ENCODE measurements at regions not wholly inside any gene's neighbourhood (a gene's known extent, or its start where the extent isn't known, plus 50 kb on each side); places are given as distances from the start of the nearest gene placed in this dataset.

- no peaks in the 10 kb centered on the region for H3K27me3 ChIP-seq (ENCODE audit: control insufficient read depth in 2 of 2, insufficient read depth in 2 of 2, low read length in 2 of 2)
- DNase-seq (ENCODE audit: low read depth, low spot score) (no peak), FAIRE-seq (no peak)
- H4K20me1 ChIP-seq (replicated peaks; ENCODE audit: control insufficient read depth, extremely low read depth, insufficient read depth, low read length), result no peaks in the 10 kb centered on the region
- no peaks in the 10 kb centered on the region for H3K9me3 ChIP-seq (replicated peaks; ENCODE audit: control insufficient read depth, insufficient read depth, low read length)
- intact Hi-C loops (cut with micrococcal nuclease) (no loop called here), dilution Hi-C loops (cut with MboI; ENCODE audit: extremely low pct_ligation_motif_present, low sequenced_read_pairs) (no loop called here)
- CTCF ChIA-PET, result no interaction called here
- H3K4me2 ChIP-seq (ENCODE audit: insufficient read depth, low read length), result no peak overlapping the region
- no peaks in the 10 kb centered on the region for H3K36me3 ChIP-seq (ENCODE audit: control insufficient read depth in 2 of 2, extremely low read depth in 1 of 2, insufficient read depth in 2 of 2, low read length in 2 of 2)
- peaks cover 53% of the 10 kb centered on the region for H3K4me1 ChIP-seq (ENCODE audit: control insufficient read depth, extremely low read depth, insufficient read depth, low read length)
- H3K9ac ChIP-seq (replicated peaks; ENCODE audit: extremely low read depth, insufficient read depth, low read length), result no peak overlapping the region
- TF ChIP-seq FOS (IDR thresholded peaks at IDR 0.05; ENCODE audit: borderline replicate concordance, insufficient read depth, low read length), result no peak
- TF ChIP-seq MYC (IDR thresholded peaks at IDR 0.05; ENCODE audit: low read depth, low read length), result no peak
- BruUV-seq (replicated peaks), result no TSS peak
- H3K4me3 ChIP-seq (replicated peaks in 1 of 3; ENCODE audit: insufficient read depth in 1 of 3, low read depth in 1 of 3, low read length in 3 of 3), result no peak overlapping the region
- H3K79me2 ChIP-seq (ENCODE audit: control insufficient read depth, insufficient read depth, low read length), result no peaks in the 10 kb centered on the region
- H2AFZ ChIP-seq (ENCODE audit: low read depth, low read length), result no peak overlapping the region
- no peak overlapping the region for H3K27ac ChIP-seq (ENCODE audit: insufficient read depth, low read depth, low read length)
- POLR2A ChIA-PET, result no interaction called here
- H3K9me1 ChIP-seq (replicated peaks; ENCODE audit: control insufficient read depth, extremely low read depth, insufficient read depth, low read length), result no peaks in the 10 kb centered on the region
Measured at GRCh38 chr18:39450958-39451357, 1885.4 kb upstream of the CELF4 start.

- no peak for FAIRE-seq
- Histone ChIP-seq H3K27ac (ENCODE audit: insufficient read depth, low read depth, low read length) (peak overlapping the region; percentile 82), H2AFZ (ENCODE audit: low read depth, low read length) (no peak overlapping the region), H3K9me3 (replicated peaks; ENCODE audit: control insufficient read depth, insufficient read depth, low read length) (no peaks in the 10 kb centered on the region), H3K27me3 (ENCODE audit: control insufficient read depth in 2 of 2, insufficient read depth in 2 of 2, low read length in 2 of 2) (no peaks in the 10 kb centered on the region), H3K9ac (replicated peaks; ENCODE audit: extremely low read depth, insufficient read depth, low read length) (no peak overlapping the region), H3K79me2 (ENCODE audit: control insufficient read depth, insufficient read depth, low read length) (no peaks in the 10 kb centered on the region), H3K4me1 (ENCODE audit: control insufficient read depth, extremely low read depth, insufficient read depth, low read length) (peaks cover 39% of the 10 kb centered on the region), H3K9me1 (replicated peaks; ENCODE audit: control insufficient read depth, extremely low read depth, insufficient read depth, low read length) (no peaks in the 10 kb centered on the region), H3K36me3 (ENCODE audit: control insufficient read depth in 2 of 2, extremely low read depth in 1 of 2, insufficient read depth in 2 of 2, low read length in 2 of 2) (no peaks in the 10 kb centered on the region), H3K4me3 (replicated peaks in 1 of 3; ENCODE audit: insufficient read depth in 1 of 3, low read depth in 1 of 3, low read length in 3 of 3) (no peak overlapping the region), H3K4me2 (ENCODE audit: insufficient read depth, low read length) (peak overlapping the region; percentile 95), H4K20me1 (replicated peaks; ENCODE audit: control insufficient read depth, extremely low read depth, insufficient read depth, low read length) (no peaks in the 10 kb centered on the region)
- POLR2A ChIA-PET, result no interaction called here
- TF ChIP-seq GATA2 (IDR thresholded peaks at IDR 0.05; ENCODE audit: insufficient read depth, insufficient read length, low read depth, low read length) (no peak), FOS (IDR thresholded peaks at IDR 0.05; ENCODE audit: borderline replicate concordance, insufficient read depth, low read length) (no peak), MYC (IDR thresholded peaks at IDR 0.05; ENCODE audit: low read depth, low read length) (no peak), CTCF (IDR thresholded peaks at IDR 0.05; ENCODE audit: extremely low read depth in 1 of 2, insufficient read depth in 1 of 2, low read depth in 1 of 2, low read length in 2 of 2) (no peak), MAX (IDR thresholded peaks at IDR 0.05; ENCODE audit: insufficient read depth, insufficient read length) (no peak), POLR2AphosphoS5 (IDR thresholded peaks at IDR 0.05; ENCODE audit: insufficient read depth, low read depth, low read length) (no peak), JUN (IDR thresholded peaks at IDR 0.05; ENCODE audit: borderline replicate concordance, insufficient read depth, insufficient read length, low read depth) (no peak), POLR2A (IDR thresholded peaks at IDR 0.05; ENCODE audit: low read depth, low read length) (no peak), EZH2 (IDR thresholded peaks at IDR 0.05; ENCODE audit: borderline replicate concordance, low read depth, low read length, severe bottlenecking) (no peak)
- dilution Hi-C loops (cut with MboI; ENCODE audit: extremely low pct_ligation_motif_present, low sequenced_read_pairs), result no loop called here
- CTCF ChIA-PET, result no interaction called here
- no TSS peak for BruUV-seq (replicated peaks)
- intact Hi-C loops (cut with micrococcal nuclease), result loop anchor here (1.0 to 5.0 kb wide), 3 partner anchors 37 to 521 kb away; no protein-coding TSS in a partner anchor
- no peak for DNase-seq (ENCODE audit: low read depth, low spot score)
Measured at GRCh38 chr18:39449566-39449965, 1884.0 kb upstream of the CELF4 start.

Measured in endothelial cell of umbilical vein (primary cell).